Gastroesophageal sphincter (tissue), 3 donors: ENCODE measurements at regions not wholly inside any gene's neighbourhood (a gene's known extent, or its start where the extent isn't known, plus 50 kb on each side); places are given as distances from the start of the nearest gene placed in this dataset.

Experiments used
- CTCF ChIP-seq, 4 experiments: fragments of 200-600 bp in 2 of 4; fragments of 450-650 bp in 2 of 4; sonication (generic) in 1 of 4; IDR thresholded peaks; one replicate each; pipeline ENCODE4 v1.5.1; 2017 to 2019; ENCODE audit warnings: antibody characterized with exemption in 4 of 4, mild to moderate bottlenecking in 2 of 4, moderate library complexity in 2 of 4
- POLR2A ChIP-seq, 2 donors: fragments of 450-650 bp; IDR thresholded peaks; one replicate each; pipeline ENCODE4 v1.6.1; 2017; ENCODE audit warnings: antibody characterized with exemption in 2 of 2, mild to moderate bottlenecking in 2 of 2, moderate library complexity in 1 of 2

GRCh38 chr1:25146451-25146855, 85.8 kb downstream of the SYF2 start:
- TF ChIP-seq CTCF (IDR thresholded peaks at IDR 0.05) (no peak), POLR2A (IDR thresholded peaks at IDR 0.05) (no peak)
